Kidney (tissue), 13 donors: ENCODE measurements at regions not wholly inside any gene's neighbourhood (a gene's known extent, or its start where the extent isn't known, plus 50 kb on each side); places are given as distances from the start of the nearest gene placed in this dataset.

Source experiments
- DNase-seq, 5 donors: peaks; one replicate each; pipeline ENCODE4 v3.0.0-alpha.2; 2013 to 2020
- FAIRE-seq: peaks from 2 replicates; lab custom pipeline; 2012; peaks lifted over from hg19 to GRCh38; lab: Jason Lieb, UNC
- H3K27ac ChIP-seq, 2 donors: one replicate each; pipeline ENCODE4 v1.7.0; 2013; ENCODE audit warnings: low read depth in 2 of 2, low read length in 2 of 2, inconsistent platforms in 1 of 2
- H3K27me3 ChIP-seq: one replicate; pipeline ENCODE4 v1.7.1; 2013; ENCODE audit warnings: low read length, inconsistent platforms; ENCODE audit not compliant: control insufficient read depth, insufficient read depth
- H3K36me3 ChIP-seq, 3 donors: one replicate each; pipeline versions ENCODE4 v1.7.0 to v1.7.1; 2013; ENCODE audit warnings: low read length in 3 of 3, control low read depth in 1 of 3, inconsistent platforms in 1 of 3; ENCODE audit not compliant: insufficient read depth in 3 of 3, control insufficient read depth in 2 of 3
- H3K4me1 ChIP-seq, 3 donors: one replicate each; pipeline versions ENCODE4 v1.7.0 to v1.7.1; 2013; ENCODE audit warnings: low read length in 3 of 3, inconsistent platforms in 1 of 3, low read depth in 1 of 3; ENCODE audit not compliant: control insufficient read depth in 2 of 3, insufficient read depth in 2 of 3
- H3K4me3 ChIP-seq, 3 donors: one replicate each; pipeline versions ENCODE4 v1.7.0 to v1.8.1; 2013; ENCODE audit warnings: low read length in 3 of 3, control low read depth in 1 of 3, inconsistent platforms in 1 of 3
- H3K9ac ChIP-seq, 3 donors: one replicate each; pipeline versions ENCODE4 v1.7.0 to v1.7.1; 2013; ENCODE audit warnings: low read length in 3 of 3, control low read depth in 1 of 3, inconsistent platforms in 1 of 3
- H3K9me3 ChIP-seq, 3 donors: one replicate each; pipeline versions ENCODE4 v1.7.0 to v1.7.1; 2013; ENCODE audit warnings: low read length in 3 of 3, control low read depth in 1 of 3, inconsistent platforms in 1 of 3; ENCODE audit not compliant: control insufficient read depth in 2 of 3, insufficient read depth in 1 of 3
- CTCF ChIP-seq: IDR thresholded peaks from 3 replicates; pipeline ENCODE4 v1.5.1; 2012; ENCODE audit warnings: mild to moderate bottlenecking, moderate library complexity, borderline replicate concordance; ENCODE audit not compliant: insufficient read depth; ENCODE audit errors: extremely low read depth
- intact Hi-C: fragments of 100-400 bp; cut with DNase I; formaldehyde crosslinking; loops from one replicate; pipeline ENCODE4 v1.11.1; 2022
- donor health status: control.
- donor health status: control.
- donor health status: control.
- donor health status: control.
- donor health status: control.
- donor health status: DM: yes; HTN: yes; CAD: no.
- donor health status: Normal renal cell carcinoma (clear cell type).

- Histone ChIP-seq H3K9ac (no peak overlapping the region), H3K27ac (no peak overlapping the region), H3K27me3 (no peaks in the 10 kb centered on the region), H3K4me3 (no peak overlapping the region), H3K4me1 (no peaks in the 10 kb centered on the region), H3K9me3 (no peaks in the 10 kb centered on the region), H3K36me3 (no peaks in the 10 kb centered on the region)
- intact Hi-C loops, result no loop called here
- no peak for TF ChIP-seq CTCF
- FAIRE-seq, result no peak
- no peak for DNase-seq
Measured at GRCh38 chr13:50548586-50548985, 294.9 kb downstream of the DLEU7 start.

GRCh38 chr13:50549221-50549942 is 294.1 kb downstream of the DLEU7 start:
- no peaks in the 10 kb centered on the region for H3K9me3 ChIP-seq
- H3K27ac ChIP-seq, result no peak overlapping the region
- FAIRE-seq (no peak), DNase-seq (no peak)
- TF ChIP-seq CTCF, result no peak
- no peaks in the 10 kb centered on the region for H3K27me3 ChIP-seq
- no peak overlapping the region for H3K9ac ChIP-seq
- no peaks in the 10 kb centered on the region for H3K36me3 ChIP-seq
- H3K4me3 ChIP-seq, result no peak overlapping the region
- no peaks in the 10 kb centered on the region for H3K4me1 ChIP-seq
- intact Hi-C loops, result no loop called here

- Histone ChIP-seq H3K9ac (no peak overlapping the region), H3K9me3 (no peaks in the 10 kb centered on the region), H3K36me3 (no peaks in the 10 kb centered on the region), H3K27me3 (no peaks in the 10 kb centered on the region), H3K27ac (no peak overlapping the region), H3K4me1 (no peaks in the 10 kb centered on the region), H3K4me3 (no peak overlapping the region)
- TF ChIP-seq CTCF, result no peak
- DNase-seq (no peak), FAIRE-seq (no peak)
- intact Hi-C loops, result no loop called here
Measured at GRCh38 chr13:50550151-50550550, 293.3 kb downstream of the DLEU7 start.
